IMR-90 (cell line): ENCODE measurements at regions not wholly inside any gene's neighbourhood (a gene's known extent, or its start where the extent isn't known, plus 50 kb on each side); places are given as distances from the start of the nearest gene placed in this dataset.

Experiments
- ATAC-seq: fragments of 200-7000 bp; cut with Tn5 transposase; 2 replicates; pipeline ENCODE4 v1.9.1; 2020; ENCODE audit warnings: low read depth, mild to moderate bottlenecking, moderate library complexity
- BruUV-seq: library from RNA; stranded (reverse); fragments of 400-500 nt; replicated peaks from 2 replicates; lab custom pipeline; 2021; lab: Mats Ljungman, UMichigan
- CTCF ChIA-PET: fragments of 300-600 bp; formaldehyde crosslinking; extraction: SDS; loops from one replicate; lab custom pipeline; 2021; ENCODE audit warnings: antibody characterized with exemption; lab: Yijun Ruan, JAX
- POLR2A ChIA-PET: fragments of 300-600 bp; sonication (Branson Sonifier 250); formaldehyde crosslinking; loops from one replicate; lab custom pipeline; 2022; ENCODE audit warnings: antibody characterized with exemption; ENCODE audit not compliant: unreplicated experiment; lab: Charles Lee
- DNase-seq: peaks from one replicate; pipeline ENCODE4 v3.0.0; 2013
- H2AFZ ChIP-seq: replicated peaks from 2 replicates; pipeline ENCODE3; 2013; ENCODE audit warnings: low read length, mild to moderate bottlenecking; ENCODE audit not compliant: poor library complexity
- H2AK5ac ChIP-seq: 2 replicates; pipeline ENCODE4 v1.6.1; 2013; ENCODE audit warnings: low read depth, low read length, inconsistent platforms
- H2AK9ac ChIP-seq: replicated peaks from 2 replicates; pipeline ENCODE3; 2013; ENCODE audit warnings: mild to moderate bottlenecking, low read depth, low read length, moderate library complexity; ENCODE audit not compliant: poor library complexity
- H2BK120ac ChIP-seq: 2 replicates; pipeline ENCODE4 v1.6.1; 2013; ENCODE audit warnings: low read depth, low read length, inconsistent platforms
- H2BK15ac ChIP-seq: 3 replicates; pipeline ENCODE4 v1.6.1; 2013; ENCODE audit warnings: low read depth, low read length, inconsistent platforms
- H2BK20ac ChIP-seq: 2 replicates; pipeline ENCODE4 v1.6.1; 2013; ENCODE audit warnings: low read depth, mild to moderate bottlenecking, inconsistent platforms, low read length, moderate library complexity
- H2BK5ac ChIP-seq: 2 replicates; pipeline ENCODE4 v1.6.1; 2013; ENCODE audit warnings: mild to moderate bottlenecking, low read depth, low read length, inconsistent platforms; ENCODE audit not compliant: poor library complexity, severe bottlenecking
- H3K14ac ChIP-seq: replicated peaks from 2 replicates; pipeline ENCODE4 v1.6.1; 2013; ENCODE audit warnings: low read depth, low read length, inconsistent platforms
- H3K18ac ChIP-seq: 2 replicates; pipeline ENCODE4 v1.6.1; 2013; ENCODE audit warnings: low read depth, low read length, control low read depth
- H3K23ac ChIP-seq: 2 replicates; pipeline ENCODE4 v1.6.1; 2013; ENCODE audit warnings: low read depth, low read length, inconsistent platforms
- H3K27ac ChIP-seq: 2 replicates; pipeline ENCODE4 v1.5.1; 2013; ENCODE audit warnings: mild to moderate bottlenecking, control low read depth, low read length; ENCODE audit not compliant: insufficient read depth
- H3K27me3 ChIP-seq: 2 replicates; pipeline ENCODE4 v1.6.1; 2013; ENCODE audit warnings: low read length; ENCODE audit not compliant: control insufficient read depth, insufficient read depth
- H3K36me3 ChIP-seq: 2 replicates; pipeline ENCODE4 v1.6.1; 2013; ENCODE audit warnings: low read length, mixed read lengths; ENCODE audit not compliant: control insufficient read depth, insufficient read depth
- H3K4ac ChIP-seq: 2 replicates; pipeline ENCODE4 v1.6.1; 2013; ENCODE audit warnings: low read depth, low read length, inconsistent platforms
- H3K4me1 ChIP-seq: 2 replicates; pipeline ENCODE4 v1.6.1; 2013; ENCODE audit warnings: low read length, mixed read lengths; ENCODE audit not compliant: control insufficient read depth, insufficient read depth
- H3K4me2 ChIP-seq: 2 replicates; pipeline ENCODE4 v1.6.1; 2013; ENCODE audit warnings: low read depth, mild to moderate bottlenecking, control low read depth, low read length, moderate library complexity
- H3K4me3 ChIP-seq: 2 replicates; pipeline ENCODE4 v1.5.1; 2013; ENCODE audit warnings: low read depth, mild to moderate bottlenecking, control low read depth, low read length, moderate library complexity; ENCODE audit not compliant: insufficient read depth
- H3K56ac ChIP-seq: 2 replicates; pipeline ENCODE4 v1.6.1; 2013; ENCODE audit warnings: low read length, inconsistent platforms; ENCODE audit not compliant: insufficient read depth; ENCODE audit errors: extremely low read depth
- H3K79me1 ChIP-seq, 2 experiments: 2 replicates each; pipeline ENCODE4 v1.6.1; 2013; ENCODE audit warnings: low read length in 2 of 2, inconsistent platforms in 1 of 2, low read depth in 1 of 2
- H3K9ac ChIP-seq: 2 replicates; pipeline ENCODE4 v1.6.1; 2013; ENCODE audit warnings: low read depth, low read length, control low read depth
- H3K9me1 ChIP-seq: 2 replicates; pipeline ENCODE4 v1.6.1; 2013; ENCODE audit warnings: low read length, inconsistent platforms; ENCODE audit not compliant: insufficient read depth
- H3K9me3 ChIP-seq: 2 replicates; pipeline ENCODE4 v1.6.1; 2013; ENCODE audit warnings: low read length; ENCODE audit not compliant: control insufficient read depth, insufficient read depth
- H4K20me1 ChIP-seq: 2 replicates; pipeline ENCODE4 v1.6.1; 2013; ENCODE audit warnings: low read length, inconsistent platforms; ENCODE audit not compliant: insufficient read depth
- H4K5ac ChIP-seq: 2 replicates; pipeline ENCODE4 v1.6.1; 2013; ENCODE audit warnings: mild to moderate bottlenecking, low read depth, low read length, control low read depth
- H4K8ac ChIP-seq, 2 experiments: 2 replicates each; pipeline ENCODE4 v1.6.1; 2013; ENCODE audit warnings: low read depth in 2 of 2, low read length in 2 of 2, control low read depth in 1 of 2, inconsistent platforms in 1 of 2
- H4K91ac ChIP-seq: 2 replicates; pipeline ENCODE4 v1.6.1; 2013; ENCODE audit warnings: low read depth, low read length, inconsistent platforms; ENCODE audit not compliant: insufficient read depth
- MAZ ChIP-seq: IDR thresholded peaks from 2 replicates; pipeline ENCODE4 v1.6.1; 2012; ENCODE audit warnings: low read depth, mild to moderate bottlenecking, low read length, improper control_type of control experiment, moderate library complexity, borderline replicate concordance
- MXI1 ChIP-seq: IDR thresholded peaks from 2 replicates; pipeline ENCODE4 v1.6.1; 2012; ENCODE audit warnings: low read depth, mild to moderate bottlenecking, low read length, moderate library complexity, borderline replicate concordance
- RAD21 ChIP-seq: IDR thresholded peaks from 2 replicates; pipeline ENCODE4 v1.6.1; 2012; ENCODE audit warnings: low read length, improper control_type of control experiment
- RFX5 ChIP-seq: IDR thresholded peaks from 2 replicates; pipeline ENCODE4 v1.8.0; 2012; ENCODE audit warnings: low read depth, mild to moderate bottlenecking, low read length, moderate library complexity
- WGBS, 2 experiments: methylation state at CpG; one replicate each; pipeline versions ENCODE4 v1.1.5 to v1.1.7; 2013; ENCODE audit warnings: missing lambda C conversion rate in 2 of 2; ENCODE audit not compliant: insufficient read length in 1 of 2; ENCODE audit errors: extremely low coverage in 2 of 2; 5-methylcytosine and 5-hydroxymethylcytosine counted together
- dilution Hi-C: fragments of 300-500 bp; cut with HindIII; formaldehyde crosslinking; loops from one replicate; pipeline ENCODE4 v1.14.3; 2018; ENCODE audit warnings: low sequenced_read_pairs; ENCODE audit not compliant: unreplicated experiment
- in situ Hi-C: fragments of 300-500 bp; cut with MboI; formaldehyde crosslinking; loops from 3 replicates; pipeline ENCODE4 v1.14.3; 2019; ENCODE audit warnings: low sequenced_read_pairs, inconsistent platforms, mixed read lengths
- intact Hi-C: fragments of 100-400 bp; cut with micrococcal nuclease; formaldehyde crosslinking; loops from 2 replicates; pipeline ENCODE4 v1.10.0; 2022
- TF ChIP-seq, protein P1 (sequence below): conservative IDR thresholded peaks from 2 replicates; pipeline ENCODE4 v1.5.1; 2012; ENCODE audit warnings: mild to moderate bottlenecking, low read depth, low read length, improper control_type of control experiment

DNA sequence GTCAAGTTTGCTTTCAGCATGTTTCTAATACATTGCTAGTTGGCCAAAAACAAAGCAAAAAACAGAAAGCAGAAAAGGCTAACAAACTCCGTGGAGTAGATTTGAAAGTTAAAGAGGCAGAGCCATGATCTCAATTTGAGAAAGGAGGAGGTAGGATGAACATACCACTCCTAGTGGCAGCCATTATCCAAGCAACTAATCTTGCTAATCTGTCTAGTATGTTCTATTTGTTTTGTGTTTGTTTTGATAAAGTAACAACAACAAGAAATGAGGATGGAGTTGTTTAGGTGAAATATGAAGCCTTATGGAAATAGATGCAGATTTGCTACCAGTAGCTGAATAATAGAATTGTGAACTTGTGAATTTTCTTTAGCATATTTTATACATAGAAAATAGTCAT, 295.5 kb upstream of the PRDM1 start:
- no peak overlapping the region for H3K14ac ChIP-seq
- H3K4ac ChIP-seq, result no peak overlapping the region
- no peaks in the 10 kb centered on the region for H3K27me3 ChIP-seq
- no peak overlapping the region for H3K23ac ChIP-seq
- ChIA-PET POLR2A (no interaction called here), CTCF (no interaction called here)
- no peak overlapping the region for H3K4me2 ChIP-seq
- no peak overlapping the region for H2BK120ac ChIP-seq
- no peak for DNase-seq
- 0 out of 2 replicates have a peak, but pooled peaks have one; percentile 37 for ATAC-seq
- intact Hi-C loops (loop anchor here (10.0 kb wide), 1 partner anchor 294 kb away; the partner anchor contains the start of gene PRDM1), dilution Hi-C loops (no loop called here), in situ Hi-C loops (no loop called here)
- BruUV-seq, result no TSS peak
- no peak overlapping the region for H4K8ac ChIP-seq
- no peak overlapping the region for H3K27ac ChIP-seq
- H3K9me3 ChIP-seq, result no peaks in the 10 kb centered on the region
- peaks cover 3% of the 10 kb centered on the region; the same call in 1 of the 2 replicates for H3K9me1 ChIP-seq
- H3K9ac ChIP-seq, result no peak overlapping the region
- H3K56ac ChIP-seq, result no peak overlapping the region
- no peaks in the 10 kb centered on the region; the same call in 1 of the 2 replicates for H3K4me1 ChIP-seq
- no peak overlapping the region for H2AFZ ChIP-seq
- no peak overlapping the region for H2AK5ac ChIP-seq
- no peak overlapping the region for H4K91ac ChIP-seq
- H2AK9ac ChIP-seq, result no peak overlapping the region
- no peaks in the 10 kb centered on the region for H3K36me3 ChIP-seq
- H2BK15ac ChIP-seq, result no peak overlapping the region
- no peak overlapping the region for H2BK20ac ChIP-seq
- no peaks in the 10 kb centered on the region for H3K79me1 ChIP-seq
- no CpG with 5 or more reads among the region's 1 CpG for WGBS, 2 experiments
- no peak overlapping the region for H4K5ac ChIP-seq
- no peak for TF ChIP-seq MXI1
- no peak for TF ChIP-seq RFX5
- TF ChIP-seq, protein P1, sequence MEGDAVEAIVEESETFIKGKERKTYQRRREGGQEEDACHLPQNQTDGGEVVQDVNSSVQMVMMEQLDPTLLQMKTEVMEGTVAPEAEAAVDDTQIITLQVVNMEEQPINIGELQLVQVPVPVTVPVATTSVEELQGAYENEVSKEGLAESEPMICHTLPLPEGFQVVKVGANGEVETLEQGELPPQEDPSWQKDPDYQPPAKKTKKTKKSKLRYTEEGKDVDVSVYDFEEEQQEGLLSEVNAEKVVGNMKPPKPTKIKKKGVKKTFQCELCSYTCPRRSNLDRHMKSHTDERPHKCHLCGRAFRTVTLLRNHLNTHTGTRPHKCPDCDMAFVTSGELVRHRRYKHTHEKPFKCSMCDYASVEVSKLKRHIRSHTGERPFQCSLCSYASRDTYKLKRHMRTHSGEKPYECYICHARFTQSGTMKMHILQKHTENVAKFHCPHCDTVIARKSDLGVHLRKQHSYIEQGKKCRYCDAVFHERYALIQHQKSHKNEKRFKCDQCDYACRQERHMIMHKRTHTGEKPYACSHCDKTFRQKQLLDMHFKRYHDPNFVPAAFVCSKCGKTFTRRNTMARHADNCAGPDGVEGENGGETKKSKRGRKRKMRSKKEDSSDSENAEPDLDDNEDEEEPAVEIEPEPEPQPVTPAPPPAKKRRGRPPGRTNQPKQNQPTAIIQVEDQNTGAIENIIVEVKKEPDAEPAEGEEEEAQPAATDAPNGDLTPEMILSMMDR, result peak; percentile 7; the same call in 1 of the 2 replicates
- no peak for TF ChIP-seq MAZ
- TF ChIP-seq RAD21, result peak; percentile 9; the same call in 1 of the 2 replicates
- no peak overlapping the region for H2BK5ac ChIP-seq
- H3K18ac ChIP-seq, result no peak overlapping the region
- no peak overlapping the region for H3K4me3 ChIP-seq
- H4K20me1 ChIP-seq, result no peaks in the 10 kb centered on the region
